HEK293 (cell line): ENCODE measurements at regions not wholly inside any gene's neighbourhood (a gene's known extent, or its start where the extent isn't known, plus 50 kb on each side); places are given as distances from the start of the nearest gene placed in this dataset.

Experiments used
- GLIS1 ChIP-seq: fragments of 450-650 bp; formaldehyde crosslinking; IDR thresholded peaks from 2 replicates; pipeline ENCODE4 v1.5.1; 2016; ENCODE audit warnings: missing biosample characterization, missing genetic modification characterization
- IKZF3 ChIP-seq: fragments of 450-650 bp; IDR thresholded peaks from 2 replicates; pipeline ENCODE4 v1.5.0; 2018; ENCODE audit warnings: missing biosample characterization, mild to moderate bottlenecking, missing genetic modification characterization, moderate library complexity
- KLF1 ChIP-seq: fragments of 450-650 bp; formaldehyde crosslinking; IDR thresholded peaks from 2 replicates; pipeline ENCODE4 v1.5.1; 2016; ENCODE audit warnings: missing biosample characterization, missing genetic modification characterization
- MZF1 ChIP-seq: fragments of 450-650 bp; formaldehyde crosslinking; IDR thresholded peaks from 2 replicates; pipeline ENCODE4 v1.5.1; 2017; ENCODE audit warnings: missing biosample characterization, missing genetic modification characterization, borderline replicate concordance
- OSR2 ChIP-seq: fragments of 450-650 bp; formaldehyde crosslinking; IDR thresholded peaks from 2 replicates; pipeline ENCODE4 v1.5.1; 2016; ENCODE audit warnings: missing biosample characterization, missing genetic modification characterization
- SETDB1 ChIP-seq: IDR thresholded peaks from one replicate; pipeline ENCODE4 v1.6.1; 2017; ENCODE audit warnings: mild to moderate bottlenecking, low read length, moderate library complexity, mixed read lengths; ENCODE audit not compliant: insufficient read length
- SP7 ChIP-seq: fragments of 450-650 bp; formaldehyde crosslinking; IDR thresholded peaks from 2 replicates; pipeline ENCODE4 v1.5.1; 2016; ENCODE audit warnings: missing biosample characterization, missing genetic modification characterization
- TRIM28 ChIP-seq: IDR thresholded peaks from 2 replicates; pipeline ENCODE4 v1.6.1; 2011; ENCODE audit warnings: low read length, control low read depth, borderline replicate concordance
- WT1 ChIP-seq: fragments of 450-650 bp; formaldehyde crosslinking; IDR thresholded peaks from 2 replicates; pipeline ENCODE4 v1.5.1; 2016; ENCODE audit warnings: missing biosample characterization, missing genetic modification characterization
- YY1 ChIP-seq: fragments of 450-650 bp; formaldehyde crosslinking; IDR thresholded peaks from 2 replicates; pipeline ENCODE4 v1.5.1; 2018; ENCODE audit warnings: missing biosample characterization, missing genetic modification characterization
- YY2 ChIP-seq: fragments of 450-650 bp; formaldehyde crosslinking; IDR thresholded peaks from 2 replicates; pipeline ENCODE4 v1.5.1; 2016; ENCODE audit warnings: missing biosample characterization, missing genetic modification characterization
- ZBTB8A ChIP-seq: fragments of 450-650 bp; formaldehyde crosslinking; IDR thresholded peaks from 2 replicates; pipeline ENCODE4 v1.5.1; 2016; ENCODE audit warnings: missing biosample characterization, missing genetic modification characterization
- ZNF121 ChIP-seq: fragments of 450-650 bp; formaldehyde crosslinking; IDR thresholded peaks from 2 replicates; pipeline ENCODE4 v1.5.1; 2016; ENCODE audit warnings: missing biosample characterization, missing genetic modification characterization
- ZNF16 ChIP-seq: fragments of 450-650 bp; formaldehyde crosslinking; IDR thresholded peaks from 2 replicates; pipeline ENCODE4 v1.5.1; 2016; ENCODE audit warnings: low read depth, missing biosample characterization, missing genetic modification characterization
- ZNF2 ChIP-seq: fragments of 450-650 bp; formaldehyde crosslinking; IDR thresholded peaks from 2 replicates; pipeline ENCODE4 v1.5.1; 2016; ENCODE audit warnings: missing biosample characterization, missing genetic modification characterization
- ZNF266 ChIP-seq: fragments of 450-650 bp; formaldehyde crosslinking; IDR thresholded peaks from 2 replicates; pipeline ENCODE4 v1.5.1; 2016; ENCODE audit warnings: missing biosample characterization, missing genetic modification characterization, low read depth
- ZNF404 ChIP-seq: fragments of 450-650 bp; formaldehyde crosslinking; IDR thresholded peaks from 2 replicates; pipeline ENCODE4 v1.5.1; 2017; ENCODE audit warnings: missing biosample characterization, missing genetic modification characterization
- ZNF433 ChIP-seq: fragments of 450-650 bp; formaldehyde crosslinking; IDR thresholded peaks from 2 replicates; pipeline ENCODE4 v1.5.1; 2016; ENCODE audit warnings: missing biosample characterization, missing genetic modification characterization, low read depth
- ZNF501 ChIP-seq: fragments of 450-650 bp; formaldehyde crosslinking; IDR thresholded peaks from 2 replicates; pipeline ENCODE4 v1.5.1; 2016; ENCODE audit warnings: missing biosample characterization, missing genetic modification characterization
- ZNF549 ChIP-seq: fragments of 450-650 bp; IDR thresholded peaks from 2 replicates; pipeline ENCODE4 v1.5.1; 2018; ENCODE audit warnings: missing biosample characterization, missing genetic modification characterization, mild to moderate bottlenecking, inconsistent platforms, moderate library complexity
- ZNF558 ChIP-seq: fragments of 450-650 bp; formaldehyde crosslinking; IDR thresholded peaks from 2 replicates; pipeline ENCODE4 v1.5.1; 2016; ENCODE audit warnings: missing biosample characterization, missing genetic modification characterization
- ZNF561 ChIP-seq: fragments of 450-650 bp; IDR thresholded peaks from 2 replicates; pipeline ENCODE4 v1.5.1; 2018; ENCODE audit warnings: missing biosample characterization, missing genetic modification characterization, borderline replicate concordance
- ZNF600 ChIP-seq: fragments of 450-650 bp; formaldehyde crosslinking; IDR thresholded peaks from 2 replicates; pipeline ENCODE4 v1.5.1; 2016; ENCODE audit warnings: missing biosample characterization, missing genetic modification characterization
- ZNF660 ChIP-seq: fragments of 450-650 bp; IDR thresholded peaks from 2 replicates; pipeline ENCODE4 v1.5.1; 2018; ENCODE audit warnings: missing biosample characterization, mild to moderate bottlenecking, missing genetic modification characterization
- ZNF701 ChIP-seq: fragments of 450-650 bp; formaldehyde crosslinking; IDR thresholded peaks from 2 replicates; pipeline ENCODE4 v1.5.1; 2016; ENCODE audit warnings: missing biosample characterization, missing genetic modification characterization
- TF ChIP-seq, protein P1 (sequence below): fragments of 450-650 bp; formaldehyde crosslinking; IDR thresholded peaks from 2 replicates; pipeline ENCODE4 v1.5.1; 2017; ENCODE audit warnings: missing biosample characterization, missing genetic modification characterization
- TF ChIP-seq, protein P2 (sequence below): fragments of 450-650 bp; formaldehyde crosslinking; IDR thresholded peaks from 2 replicates; pipeline ENCODE4 v1.5.1; 2016; ENCODE audit warnings: missing biosample characterization, missing genetic modification characterization
- TF ChIP-seq, protein P3 (sequence below): fragments of 450-650 bp; formaldehyde crosslinking; IDR thresholded peaks from 2 replicates; pipeline ENCODE4 v1.5.1; 2016; ENCODE audit warnings: missing biosample characterization, missing genetic modification characterization
- TF ChIP-seq, protein P4 (sequence below): fragments of 450-650 bp; formaldehyde crosslinking; IDR thresholded peaks from 2 replicates; pipeline ENCODE4 v1.5.1; 2017; ENCODE audit warnings: missing biosample characterization, missing genetic modification characterization

DNA sequence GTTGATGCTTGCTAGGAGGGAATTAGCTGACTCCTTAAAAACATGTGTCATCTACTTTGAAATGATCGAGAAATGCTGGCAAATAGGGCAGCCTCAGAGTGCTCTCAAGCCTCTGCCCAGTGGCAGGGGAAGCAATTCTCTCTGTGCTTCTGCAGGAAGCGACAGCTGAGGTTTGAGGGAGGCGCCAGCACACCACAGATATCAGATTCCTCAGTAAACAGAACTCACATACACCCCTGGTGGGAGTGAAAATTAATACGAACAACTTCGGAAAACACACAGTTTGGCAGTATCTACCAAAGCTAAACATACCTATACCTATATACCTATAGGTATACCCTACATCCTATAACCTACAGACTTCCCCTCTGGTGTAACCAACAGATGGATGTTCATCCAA is 61.3 kb downstream of the NSMCE3 start (continued):
- no peak for TF ChIP-seq ZNF121 (tag by site-specific recombination)
- TF ChIP-seq ZNF600 (tag by site-specific recombination): peak; percentile 60
- no peak for TF ChIP-seq ZNF404 (tag by site-specific recombination)
- peak; percentile 52; the same call in 1 of the 2 replicates for TF ChIP-seq ZNF660 (tag by site-specific recombination)
- TF ChIP-seq, protein P1, sequence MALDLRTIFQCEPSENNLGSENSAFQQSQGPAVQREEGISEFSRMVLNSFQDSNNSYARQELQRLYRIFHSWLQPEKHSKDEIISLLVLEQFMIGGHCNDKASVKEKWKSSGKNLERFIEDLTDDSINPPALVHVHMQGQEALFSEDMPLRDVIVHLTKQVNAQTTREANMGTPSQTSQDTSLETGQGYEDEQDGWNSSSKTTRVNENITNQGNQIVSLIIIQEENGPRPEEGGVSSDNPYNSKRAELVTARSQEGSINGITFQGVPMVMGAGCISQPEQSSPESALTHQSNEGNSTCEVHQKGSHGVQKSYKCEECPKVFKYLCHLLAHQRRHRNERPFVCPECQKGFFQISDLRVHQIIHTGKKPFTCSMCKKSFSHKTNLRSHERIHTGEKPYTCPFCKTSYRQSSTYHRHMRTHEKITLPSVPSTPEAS (tag by site-specific recombination): no peak
- TF ChIP-seq WT1 (tag by site-specific recombination): peak; percentile 89
- TF ChIP-seq, protein P2, sequence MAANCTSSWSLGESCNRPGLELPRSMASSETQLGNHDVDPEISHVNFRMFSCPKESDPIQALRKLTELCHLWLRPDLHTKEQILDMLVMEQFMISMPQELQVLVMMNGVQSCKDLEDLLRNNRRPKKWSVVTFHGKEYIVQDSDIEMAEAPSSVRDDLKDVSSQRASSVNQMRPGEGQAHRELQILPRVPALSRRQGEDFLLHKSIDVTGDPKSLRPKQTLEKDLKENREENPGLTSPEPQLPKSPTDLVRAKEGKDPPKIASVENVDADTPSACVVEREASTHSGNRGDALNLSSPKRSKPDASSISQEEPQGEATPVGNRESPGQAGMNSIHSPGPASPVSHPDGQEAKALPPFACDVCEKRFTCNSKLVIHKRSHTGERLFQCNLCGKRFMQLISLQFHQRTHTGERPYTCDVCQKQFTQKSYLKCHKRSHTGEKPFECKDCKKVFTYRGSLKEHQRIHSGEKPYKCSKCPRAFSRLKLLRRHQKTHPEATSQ: no peak
- TF ChIP-seq ZBTB8A (tag by site-specific recombination): no peak
- peak; percentile 39; the same call in 1 of the 2 replicates for TF ChIP-seq SP7 (tag by site-specific recombination)
- TF ChIP-seq YY1 (tag by site-specific recombination): no peak
- TF ChIP-seq ZNF701 (tag by site-specific recombination): no peak
- TF ChIP-seq TRIM28: no peak
- TF ChIP-seq OSR2: peak; percentile 91
- TF ChIP-seq, protein P3, sequence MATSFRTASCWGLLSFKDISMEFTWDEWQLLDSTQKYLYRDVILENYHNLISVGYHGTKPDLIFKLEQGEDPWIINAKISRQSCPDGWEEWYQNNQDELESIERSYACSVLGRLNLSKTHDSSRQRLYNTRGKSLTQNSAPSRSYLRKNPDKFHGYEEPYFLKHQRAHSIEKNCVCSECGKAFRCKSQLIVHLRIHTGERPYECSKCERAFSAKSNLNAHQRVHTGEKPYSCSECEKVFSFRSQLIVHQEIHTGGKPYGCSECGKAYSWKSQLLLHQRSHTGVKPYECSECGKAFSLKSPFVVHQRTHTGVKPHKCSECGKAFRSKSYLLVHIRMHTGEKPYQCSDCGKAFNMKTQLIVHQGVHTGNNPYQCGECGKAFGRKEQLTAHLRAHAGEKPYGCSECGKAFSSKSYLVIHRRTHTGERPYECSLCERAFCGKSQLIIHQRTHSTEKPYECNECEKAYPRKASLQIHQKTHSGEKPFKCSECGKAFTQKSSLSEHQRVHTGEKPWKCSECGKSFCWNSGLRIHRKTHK (tag by site-specific recombination): no peak
- no peak for TF ChIP-seq SETDB1
- TF ChIP-seq ZNF501 (tag by site-specific recombination): no peak
- TF ChIP-seq ZNF2: no peak
- TF ChIP-seq YY2 (tag by site-specific recombination): no peak
- no peak for TF ChIP-seq ZNF433 (tag by site-specific recombination)
- TF ChIP-seq ZNF266: no peak
- TF ChIP-seq ZNF549 (tag by site-specific recombination): no peak
- TF ChIP-seq ZNF558 (tag by site-specific recombination): no peak
- no peak for TF ChIP-seq IKZF3
- TF ChIP-seq MZF1: peak; percentile 64; the same call in 1 of the 2 replicates
- TF ChIP-seq GLIS1: peak; percentile 41; the same call in 1 of the 2 replicates
- no peak for TF ChIP-seq ZNF16 (tag by site-specific recombination)
- peak; percentile 48; the same call in 1 of the 2 replicates for TF ChIP-seq ZNF561 (tag by site-specific recombination)
- TF ChIP-seq KLF1 (tag by site-specific recombination): no peak
- TF ChIP-seq, protein P4, sequence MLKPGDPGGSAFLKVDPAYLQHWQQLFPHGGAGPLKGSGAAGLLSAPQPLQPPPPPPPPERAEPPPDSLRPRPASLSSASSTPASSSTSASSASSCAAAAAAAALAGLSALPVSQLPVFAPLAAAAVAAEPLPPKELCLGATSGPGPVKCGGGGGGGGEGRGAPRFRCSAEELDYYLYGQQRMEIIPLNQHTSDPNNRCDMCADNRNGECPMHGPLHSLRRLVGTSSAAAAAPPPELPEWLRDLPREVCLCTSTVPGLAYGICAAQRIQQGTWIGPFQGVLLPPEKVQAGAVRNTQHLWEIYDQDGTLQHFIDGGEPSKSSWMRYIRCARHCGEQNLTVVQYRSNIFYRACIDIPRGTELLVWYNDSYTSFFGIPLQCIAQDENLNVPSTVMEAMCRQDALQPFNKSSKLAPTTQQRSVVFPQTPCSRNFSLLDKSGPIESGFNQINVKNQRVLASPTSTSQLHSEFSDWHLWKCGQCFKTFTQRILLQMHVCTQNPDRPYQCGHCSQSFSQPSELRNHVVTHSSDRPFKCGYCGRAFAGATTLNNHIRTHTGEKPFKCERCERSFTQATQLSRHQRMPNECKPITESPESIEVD (tag by site-specific recombination): no peak
